ENCODE measurements at regions not wholly inside any gene's neighbourhood (a gene's known extent, or its start where the extent isn't known, plus 50 kb on each side); places are given as distances from the start of the nearest gene placed in this dataset.

GRCh38 chr3:159057621-159058020, 255.8 kb downstream of the MFSD1 start:
- TF ChIP-seq POLR2A (IDR thresholded peaks at IDR 0.05; ENCODE audit: low read depth, low read length) = no peak
- TF ChIP-seq TAF1 (IDR thresholded peaks at IDR 0.05; ENCODE audit: low read depth, low read length) = no peak
- TF ChIP-seq POLR2AphosphoS5 (IDR thresholded peaks at IDR 0.05; ENCODE audit: low read depth, low read length) = no peak
